Esophagus squamous epithelium (tissue), 5 donors: ENCODE measurements at regions not wholly inside any gene's neighbourhood (a gene's known extent, or its start where the extent isn't known, plus 50 kb on each side); places are given as distances from the start of the nearest gene placed in this dataset.

Experiments used
- DNase-seq: peaks from one replicate; lab custom pipeline; 2025; lab: John Stamatoyannopoulos, UW
- H3K27ac ChIP-seq, 4 donors: fragments of 200-600 bp; sonication (generic); one replicate each; pipeline ENCODE4 v1.5.1; 2016 to 2019; ENCODE audit warnings: mild to moderate bottlenecking in 1 of 4
- H3K27me3 ChIP-seq, 4 donors: fragments of 200-600 bp; sonication (generic); 1 replicate in 3 of 4; 2 replicates in 1 of 4; pipeline versions ENCODE4 v1.5.1 to v1.6.0; 2017 to 2021; ENCODE audit warnings: antibody characterized with exemption in 1 of 4
- H3K36me3 ChIP-seq, 3 donors: fragments of 200-600 bp; sonication (generic); one replicate each; pipeline ENCODE4 v1.5.1; 2016 to 2019
- H3K4me1 ChIP-seq, 3 donors: fragments of 200-600 bp; sonication (generic); one replicate each; pipeline ENCODE4 v1.5.1; 2017 to 2019
- H3K4me3 ChIP-seq, 4 donors: fragments of 200-600 bp; sonication (generic); 1 replicate in 3 of 4; 2 replicates in 1 of 4; pipeline ENCODE4 v1.5.1; 2016 to 2019; ENCODE audit warnings: mild to moderate bottlenecking in 2 of 4, moderate library complexity in 1 of 4
- H3K9me3 ChIP-seq, 3 donors: fragments of 200-600 bp; sonication (generic); one replicate each; pipeline ENCODE4 v1.5.1; 2016 to 2019
- CTCF ChIP-seq, 6 experiments: fragments of 450-650 bp in 4 of 6; fragments of 200-600 bp in 2 of 6; sonication (generic) in 2 of 6; IDR thresholded peaks; one replicate each; pipeline ENCODE4 v1.5.1; 2016 to 2019; ENCODE audit warnings: antibody characterized with exemption in 6 of 6, mild to moderate bottlenecking in 4 of 6, moderate library complexity in 4 of 6
- POLR2A ChIP-seq, 4 donors: fragments of 450-650 bp; IDR thresholded peaks; one replicate each; pipeline ENCODE4 v1.6.1; 2017; ENCODE audit warnings: antibody characterized with exemption in 4 of 4, mild to moderate bottlenecking in 4 of 4, moderate library complexity in 3 of 4
- WGBS, 2 donors: methylation state at CpG; one replicate each; pipeline ENCODE4 v1.1.5; 2018; 5-methylcytosine and 5-hydroxymethylcytosine counted together
- intact Hi-C: fragments of 100-400 bp; cut with DNase I; formaldehyde crosslinking; loops from one replicate; pipeline ENCODE4 v1.15.0; 2022
- donor health status: DM: yes; HTN: yes; CAD: no.

DNA sequence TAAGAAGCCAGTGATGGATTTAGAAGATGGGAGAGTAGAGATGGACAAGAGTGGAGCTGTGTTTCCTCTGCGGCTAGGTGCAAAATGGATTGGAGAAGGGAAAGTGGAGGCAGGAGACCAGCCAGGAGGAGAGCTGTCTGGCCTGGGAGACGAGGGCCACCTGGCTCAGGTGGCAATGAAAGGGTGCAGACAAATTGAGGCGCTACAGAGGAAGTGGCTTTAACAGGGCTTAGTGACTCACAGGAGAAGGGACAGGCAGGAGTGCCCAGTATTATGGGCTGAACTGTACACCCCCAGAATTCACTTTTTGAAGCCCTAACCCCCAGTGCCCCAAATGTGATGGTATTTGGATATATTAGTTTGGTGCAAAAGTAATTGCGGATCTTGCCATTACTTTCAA lies 65.6 kb upstream of the DUSP5 start:
- Histone ChIP-seq H3K27me3 (no peaks in the 10 kb centered on the region), H3K4me1 (peaks cover 5 to 55% (median 6%) of the 10 kb centered on the region in 3 donors), H3K27ac (peak overlapping the region in 3 of 4 donors; percentile 76 to 80 (median 77)), H3K9me3 (no peaks in the 10 kb centered on the region), H3K36me3 (no peaks in the 10 kb centered on the region), H3K4me3 (no peak overlapping the region)
- 59 to 65% methylated on average over 4 of the region's 4 CpGs for WGBS, 2 donors
- DNase-seq, result no peak
- intact Hi-C loops, result no loop called here
- no peak for TF ChIP-seq CTCF (IDR thresholded peaks at IDR 0.05)
- TF ChIP-seq POLR2A (IDR thresholded peaks at IDR 0.05), result no peak

DNA sequence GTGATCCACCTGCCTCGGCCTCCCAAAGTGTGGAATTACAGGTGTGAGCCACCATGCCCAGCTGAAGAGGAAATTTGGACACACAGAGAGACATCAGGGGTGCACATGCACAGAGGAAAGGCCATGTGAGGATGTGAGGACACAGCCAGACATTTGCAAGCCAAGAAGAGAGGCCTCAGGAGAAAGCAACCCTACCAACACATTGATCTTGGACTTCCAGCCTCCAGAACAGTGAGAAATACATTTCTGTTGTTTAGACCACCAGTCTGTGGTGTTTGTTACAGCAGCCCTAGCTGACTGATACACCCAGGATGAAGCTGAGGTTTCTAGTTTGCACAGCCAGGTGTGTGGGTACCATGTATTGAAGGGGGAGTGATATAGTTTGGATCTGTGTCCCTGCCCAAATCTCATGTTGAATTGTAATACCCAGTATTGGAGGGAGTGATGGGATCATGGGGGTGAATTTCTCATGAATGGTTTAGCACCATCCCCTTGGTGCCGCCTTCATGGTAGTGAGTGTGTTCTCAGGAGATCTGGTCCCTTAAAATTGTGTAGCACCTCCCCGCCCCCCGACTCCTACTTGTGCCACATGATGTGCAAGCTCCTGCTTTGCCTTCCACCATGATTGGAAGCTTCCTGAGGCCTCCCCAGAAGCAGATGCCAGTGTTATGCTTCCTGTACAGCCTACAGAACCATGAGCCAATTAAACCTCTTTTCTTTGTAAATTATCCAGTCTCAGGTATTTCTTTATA lies 64.7 kb upstream of the DUSP5 start:
- H3K36me3 ChIP-seq, result no peaks in the 10 kb centered on the region
- peaks cover 5 to 52% (median 6%) of the 10 kb centered on the region in 3 donors for H3K4me1 ChIP-seq
- TF ChIP-seq CTCF (IDR thresholded peaks at IDR 0.05) (no peak), POLR2A (IDR thresholded peaks at IDR 0.05) (no peak)
- peak overlapping the region in 2 of 4 donors; percentile 77 to 80 for H3K27ac ChIP-seq
- no peak overlapping the region for H3K4me3 ChIP-seq
- 88 to 98% methylated on average over 3 to 4 of the region's 4 CpGs for WGBS, 2 donors
- no peak for DNase-seq
- no peaks in the 10 kb centered on the region for H3K27me3 ChIP-seq
- intact Hi-C loops, result no loop called here
- H3K9me3 ChIP-seq, result no peaks in the 10 kb centered on the region

DNA sequence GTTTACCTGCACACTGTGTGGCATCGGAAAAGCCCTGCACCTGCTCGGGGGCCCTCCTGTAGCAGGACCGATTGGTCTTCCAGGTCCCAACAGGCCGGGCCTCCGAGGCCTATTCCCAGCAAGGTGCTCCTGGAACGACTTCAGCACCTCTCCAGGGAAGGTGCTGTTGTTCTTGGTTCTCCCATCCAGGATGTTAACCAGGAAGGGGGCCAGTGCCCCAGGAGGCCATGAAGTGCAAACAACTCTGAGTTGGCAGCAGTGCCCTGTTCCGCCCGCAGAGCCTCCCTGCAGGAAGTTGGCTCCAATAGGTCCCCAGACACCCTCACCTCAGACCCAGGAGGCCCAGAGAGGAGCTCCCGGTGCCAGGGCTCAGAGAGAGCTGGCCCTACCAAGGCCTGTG lies 64.0 kb upstream of the DUSP5 start:
- no peak for DNase-seq
- 40% methylated on average over 1 of the region's 9 CpGs; no CpG with 5 or more reads in 1 of the 2 donors for WGBS, 2 donors
- Histone ChIP-seq H3K9me3 (no peaks in the 10 kb centered on the region), H3K4me3 (no peak overlapping the region), H3K36me3 (no peaks in the 10 kb centered on the region), H3K4me1 (peaks cover 5 to 50% (median 6%) of the 10 kb centered on the region in 3 donors), H3K27me3 (no peaks in the 10 kb centered on the region), H3K27ac (peak overlapping the region in 1 of 4 donors; percentile 21)
- intact Hi-C loops, result no loop called here
- TF ChIP-seq POLR2A (IDR thresholded peaks at IDR 0.05) (no peak), CTCF (IDR thresholded peaks at IDR 0.05) (no peak)

DNA sequence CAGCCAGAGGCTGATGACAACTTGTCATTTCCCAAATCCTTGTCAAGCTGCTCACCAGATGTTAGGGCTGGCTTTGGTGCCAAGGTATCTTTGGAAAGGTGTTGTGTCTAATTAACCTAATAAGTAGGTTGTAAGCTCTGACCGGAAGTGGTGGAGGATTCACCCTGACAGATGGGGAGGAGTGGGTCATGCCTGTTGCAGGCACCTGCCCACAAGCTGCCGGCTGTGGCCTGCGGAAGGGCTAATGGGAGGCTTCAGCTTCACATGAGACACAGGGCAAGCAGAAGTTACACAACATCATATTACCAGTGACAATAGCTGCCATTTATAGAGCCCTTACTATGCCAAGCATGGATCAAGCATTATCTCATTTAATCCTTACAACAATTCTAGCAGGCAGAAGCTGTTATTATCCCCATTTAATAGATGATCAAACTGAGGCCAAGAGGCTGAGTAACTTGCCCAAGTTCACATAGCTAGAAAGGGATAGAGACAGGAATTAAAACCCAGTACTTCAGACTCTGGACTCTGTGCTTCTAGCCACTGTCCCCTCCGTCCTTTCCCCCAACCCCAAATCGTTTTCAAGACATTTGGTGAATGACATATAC lies 63.1 kb upstream of the DUSP5 start:
- Histone ChIP-seq H3K27ac (peak overlapping the region in 2 of 4 donors; percentile 17 to 21), H3K9me3 (no peaks in the 10 kb centered on the region), H3K36me3 (no peaks in the 10 kb centered on the region)

More for the DNA sequence above, 63.1 kb upstream of the DUSP5 start:
- no peak for DNase-seq
- peaks cover 4 to 42% (median 5%) of the 10 kb centered on the region in 3 donors for H3K4me1 ChIP-seq
- TF ChIP-seq POLR2A (IDR thresholded peaks at IDR 0.05), result no peak
- TF ChIP-seq CTCF (IDR thresholded peaks at IDR 0.05), result no peak
- intact Hi-C loops, result no loop called here
- 81 to 86% methylated on average over 3 to 5 of the region's 5 CpGs for WGBS, 2 donors
- no peaks in the 10 kb centered on the region for H3K27me3 ChIP-seq
- H3K4me3 ChIP-seq, result no peak overlapping the region
